ENCODE measurements at regions not wholly inside any gene's neighbourhood (a gene's known extent, or its start where the extent isn't known, plus 50 kb on each side); places are given as distances from the start of the nearest gene placed in this dataset.

- ATAC-seq (ENCODE audit: insufficient number of reproducible peaks, low FRiP score, low read depth), result no peak
- H3K4me3 ChIP-seq, result no peak overlapping the region
- H3K4me1 ChIP-seq (ENCODE audit: control insufficient read depth in 1 of 2, low read depth in 2 of 2), result peaks cover 5 to 24% of the 10 kb centered on the region in 2 donors
- H3K27ac ChIP-seq, result no peak overlapping the region
- H3K9me3 ChIP-seq, result no peaks in the 10 kb centered on the region
- TF ChIP-seq CTCF (IDR thresholded peaks at IDR 0.05), result no peak
- DNase-seq (ENCODE audit: low spot score), result no peak
- H3K27me3 ChIP-seq (replicated peaks; ENCODE audit: insufficient read depth), result no peaks in the 10 kb centered on the region
- no peaks in the 10 kb centered on the region for H3K36me3 ChIP-seq
These were observed 235.0 kb upstream of the GMDS start for GRCh38 chr6:2480267-2480966.

- no peaks in the 10 kb centered on the region for H3K27me3 ChIP-seq (replicated peaks; ENCODE audit: insufficient read depth)
- peak overlapping the region; percentile 30 for H3K4me3 ChIP-seq
- H3K4me1 ChIP-seq (ENCODE audit: control insufficient read depth in 1 of 2, low read depth in 2 of 2), result peaks cover 5 to 24% of the 10 kb centered on the region in 2 donors
- ATAC-seq (ENCODE audit: insufficient number of reproducible peaks, low FRiP score, low read depth) (no peak), DNase-seq (ENCODE audit: low spot score) (no peak)
- no peaks in the 10 kb centered on the region for H3K9me3 ChIP-seq
- H3K36me3 ChIP-seq, result no peaks in the 10 kb centered on the region
- peak overlapping the region in 1 of 2 donors; percentile 15 for H3K27ac ChIP-seq
- no peak for TF ChIP-seq CTCF (IDR thresholded peaks at IDR 0.05)
These were observed 232.8 kb upstream of the GMDS start for GRCh38 chr6:2478200-2478599.

- no peak for DNase-seq (ENCODE audit: low spot score)
- Histone ChIP-seq H3K36me3 (no peaks in the 10 kb centered on the region), H3K9me3 (no peaks in the 10 kb centered on the region), H3K27ac (no peak overlapping the region), H3K4me1 (ENCODE audit: control insufficient read depth in 1 of 2, low read depth in 2 of 2) (peaks cover 5 to 24% of the 10 kb centered on the region in 2 donors), H3K27me3 (replicated peaks; ENCODE audit: insufficient read depth) (no peaks in the 10 kb centered on the region), H3K4me3 (no peak overlapping the region)
- no peak for TF ChIP-seq CTCF (IDR thresholded peaks at IDR 0.05)
- no peak for ATAC-seq (ENCODE audit: insufficient number of reproducible peaks, low FRiP score, low read depth)
These were observed 232.3 kb upstream of the GMDS start for GRCh38 chr6:2477666-2478065.

- no peak overlapping the region for H3K27ac ChIP-seq
- TF ChIP-seq CTCF (IDR thresholded peaks at IDR 0.05), result no peak
- no peaks in the 10 kb centered on the region for H3K27me3 ChIP-seq (replicated peaks; ENCODE audit: insufficient read depth)
- ATAC-seq (ENCODE audit: insufficient number of reproducible peaks, low FRiP score, low read depth), result no peak
- H3K9me3 ChIP-seq, result no peaks in the 10 kb centered on the region
- peaks cover 5 to 24% of the 10 kb centered on the region in 2 donors for H3K4me1 ChIP-seq (ENCODE audit: control insufficient read depth in 1 of 2, low read depth in 2 of 2)
- H3K4me3 ChIP-seq, result no peak overlapping the region
- DNase-seq (ENCODE audit: low spot score), result no peak
- no peaks in the 10 kb centered on the region for H3K36me3 ChIP-seq
These were observed 231.8 kb upstream of the GMDS start for GRCh38 chr6:2477250-2477649.

GRCh38 chr6:2476376-2476775 lies 231.0 kb upstream of the GMDS start:
- no peak overlapping the region for H3K4me3 ChIP-seq
- H3K9me3 ChIP-seq, result no peaks in the 10 kb centered on the region
- no peaks in the 10 kb centered on the region for H3K27me3 ChIP-seq (replicated peaks; ENCODE audit: insufficient read depth)
- H3K27ac ChIP-seq, result no peak overlapping the region
- TF ChIP-seq CTCF (IDR thresholded peaks at IDR 0.05), result no peak
- peaks cover 5 to 24% of the 10 kb centered on the region in 2 donors for H3K4me1 ChIP-seq (ENCODE audit: control insufficient read depth in 1 of 2, low read depth in 2 of 2)
- DNase-seq (ENCODE audit: low spot score) (no peak), ATAC-seq (ENCODE audit: insufficient number of reproducible peaks, low FRiP score, low read depth) (no peak)
- no peaks in the 10 kb centered on the region for H3K36me3 ChIP-seq

All from thoracic aorta (tissue), 2 donors.